ENCODE measurements at regions not wholly inside any gene's neighbourhood (a gene's known extent, or its start where the extent isn't known, plus 50 kb on each side); places are given as distances from the start of the nearest gene placed in this dataset.

- H3K27me3 ChIP-seq (ENCODE audit: insufficient read depth), result no peaks in the 10 kb centered on the region
- ATAC-seq (no peak), DNase-seq (ENCODE audit: low spot score) (no peak)
- Mint-ChIP-seq H3K27ac (no peak overlapping the region), H3K4me3 (no peak overlapping the region), H3K36me3 (ENCODE audit: low read depth) (no peaks in the 10 kb centered on the region), H3K27me3 (ENCODE audit: insufficient read depth, low read depth, poor library complexity) (no peaks in the 10 kb centered on the region), H3K9me3 (no peaks in the 10 kb centered on the region), H3K4me1 (peaks cover 3% of the 10 kb centered on the region; the same call in 1 of the 3 replicates)
- no peak overlapping the region for H3K4me3 ChIP-seq
- H3K79me2 ChIP-seq (replicated peaks; ENCODE audit: insufficient read depth), result no peaks in the 10 kb centered on the region
- no peak overlapping the region for H2AFZ ChIP-seq
- no peaks in the 10 kb centered on the region for H3K4me1 ChIP-seq (ENCODE audit: insufficient read depth)
- H3K36me3 ChIP-seq (ENCODE audit: insufficient read depth), result no peaks in the 10 kb centered on the region
- TF ChIP-seq REST (IDR thresholded peaks at IDR 0.05; ENCODE audit: unreplicated experiment) (no peak), NANOG (IDR thresholded peaks at IDR 0.05; ENCODE audit: borderline replicate concordance) (no peak), ZNF462 (CRISPR knock-in tag; IDR thresholded peaks at IDR 0.05) (no peak), EZH2phosphoT487 (IDR thresholded peaks at IDR 0.05; ENCODE audit: unreplicated experiment) (no peak), JUNB (IDR thresholded peaks at IDR 0.05; ENCODE audit: unreplicated experiment) (no peak), CREB1 (CRISPR knock-in tag; IDR thresholded peaks at IDR 0.05; ENCODE audit: low read depth) (no peak), STAT1 (IDR thresholded peaks at IDR 0.05; ENCODE audit: unreplicated experiment) (no peak), ZNF114 (CRISPR knock-in tag; IDR thresholded peaks at IDR 0.05) (no peak), POLR2AphosphoS5 (IDR thresholded peaks at IDR 0.05; ENCODE audit: low read depth) (no peak), EZH2 (IDR thresholded peaks at IDR 0.05; ENCODE audit: low read depth, unreplicated experiment) (no peak), ZNF331 (CRISPR knock-in tag; IDR thresholded peaks at IDR 0.05; ENCODE audit: low read depth) (no peak)
- TF ChIP-seq, protein P1, sequence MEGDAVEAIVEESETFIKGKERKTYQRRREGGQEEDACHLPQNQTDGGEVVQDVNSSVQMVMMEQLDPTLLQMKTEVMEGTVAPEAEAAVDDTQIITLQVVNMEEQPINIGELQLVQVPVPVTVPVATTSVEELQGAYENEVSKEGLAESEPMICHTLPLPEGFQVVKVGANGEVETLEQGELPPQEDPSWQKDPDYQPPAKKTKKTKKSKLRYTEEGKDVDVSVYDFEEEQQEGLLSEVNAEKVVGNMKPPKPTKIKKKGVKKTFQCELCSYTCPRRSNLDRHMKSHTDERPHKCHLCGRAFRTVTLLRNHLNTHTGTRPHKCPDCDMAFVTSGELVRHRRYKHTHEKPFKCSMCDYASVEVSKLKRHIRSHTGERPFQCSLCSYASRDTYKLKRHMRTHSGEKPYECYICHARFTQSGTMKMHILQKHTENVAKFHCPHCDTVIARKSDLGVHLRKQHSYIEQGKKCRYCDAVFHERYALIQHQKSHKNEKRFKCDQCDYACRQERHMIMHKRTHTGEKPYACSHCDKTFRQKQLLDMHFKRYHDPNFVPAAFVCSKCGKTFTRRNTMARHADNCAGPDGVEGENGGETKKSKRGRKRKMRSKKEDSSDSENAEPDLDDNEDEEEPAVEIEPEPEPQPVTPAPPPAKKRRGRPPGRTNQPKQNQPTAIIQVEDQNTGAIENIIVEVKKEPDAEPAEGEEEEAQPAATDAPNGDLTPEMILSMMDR (conservative IDR thresholded peaks at IDR 0.05; ENCODE audit: low read depth in 2 of 2), result no peak
- TF ChIP-seq, protein P2, sequence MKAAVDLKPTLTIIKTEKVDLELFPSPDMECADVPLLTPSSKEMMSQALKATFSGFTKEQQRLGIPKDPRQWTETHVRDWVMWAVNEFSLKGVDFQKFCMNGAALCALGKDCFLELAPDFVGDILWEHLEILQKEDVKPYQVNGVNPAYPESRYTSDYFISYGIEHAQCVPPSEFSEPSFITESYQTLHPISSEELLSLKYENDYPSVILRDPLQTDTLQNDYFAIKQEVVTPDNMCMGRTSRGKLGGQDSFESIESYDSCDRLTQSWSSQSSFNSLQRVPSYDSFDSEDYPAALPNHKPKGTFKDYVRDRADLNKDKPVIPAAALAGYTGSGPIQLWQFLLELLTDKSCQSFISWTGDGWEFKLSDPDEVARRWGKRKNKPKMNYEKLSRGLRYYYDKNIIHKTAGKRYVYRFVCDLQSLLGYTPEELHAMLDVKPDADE (IDR thresholded peaks at IDR 0.05), result no peak
- no peak overlapping the region for H3K27ac ChIP-seq (ENCODE audit: low read depth)
- no peaks in the 10 kb centered on the region for H4K20me1 ChIP-seq (replicated peaks; ENCODE audit: insufficient read depth)
- H3K4me2 ChIP-seq, result no peak overlapping the region
- H3F3A ChIP-seq (replicated peaks; ENCODE audit: low read depth), result no peaks in the 10 kb centered on the region
- 0 out of 2 replicates have a peak, but pooled peaks cover 2% of the 10 kb centered on the region for H3K9me2 ChIP-seq (ENCODE audit: insufficient read depth)
Observed at GRCh38 chr2:49830846-49831245, 676.5 kb upstream of the FSHR start.

All from GM23338 (cell line).